CD14-positive monocyte (primary cell): ENCODE measurements at regions not wholly inside any gene's neighbourhood (a gene's known extent, or its start where the extent isn't known, plus 50 kb on each side); places are given as distances from the start of the nearest gene placed in this dataset.

Experiments
- DNase-seq, 3 donors: peaks; one replicate each; pipeline ENCODE4 v3.0.0-alpha.2; 2011 to 2022
- H2AFZ ChIP-seq: 2 replicates; pipeline ENCODE4 v1.6.0; 2012; ENCODE audit warnings: mild to moderate bottlenecking, low read depth, low read length, inconsistent platforms; ENCODE audit not compliant: insufficient read depth, poor library complexity, severe bottlenecking
- H3K27ac ChIP-seq, 2 donors: 1 replicate in 1 of 2; 2 replicates in 1 of 2; pipeline ENCODE4 v1.5.1; 2012 to 2013; ENCODE audit warnings: low read length in 2 of 2, control low read depth in 1 of 2, inconsistent platforms in 1 of 2, low read depth in 1 of 2, mild to moderate bottlenecking in 1 of 2
- H3K27me3 ChIP-seq, 2 donors: one replicate each; pipeline versions ENCODE4 v1.6.0 to v1.6.1; 2011 to 2013; ENCODE audit warnings: low read length in 2 of 2; ENCODE audit not compliant: control insufficient read depth in 2 of 2, insufficient read depth in 2 of 2
- H3K36me3 ChIP-seq, 2 donors: replicated peaks in 1 of 2; 1 replicate in 1 of 2; 2 replicates in 1 of 2; pipeline versions ENCODE4 v1.5.1 to v1.6.1; 2012 to 2013; ENCODE audit warnings: low read length in 2 of 2, control low read depth in 1 of 2, inconsistent platforms in 1 of 2, mild to moderate bottlenecking in 1 of 2; ENCODE audit not compliant: insufficient read depth in 2 of 2, control insufficient read depth in 1 of 2
- H3K4me1 ChIP-seq, 2 donors: 1 replicate in 1 of 2; 2 replicates in 1 of 2; pipeline versions ENCODE4 v1.5.1 to v1.6.1; 2012 to 2013; ENCODE audit warnings: low read length in 2 of 2, control low read depth in 1 of 2, inconsistent platforms in 1 of 2, mild to moderate bottlenecking in 1 of 2, moderate library complexity in 1 of 2; ENCODE audit not compliant: insufficient read depth in 2 of 2, control insufficient read depth in 1 of 2
- H3K4me2 ChIP-seq: replicated peaks from 2 replicates; pipeline ENCODE3; 2012; ENCODE audit warnings: low read length, moderate library complexity, mild to moderate bottlenecking; ENCODE audit not compliant: poor library complexity, severe bottlenecking; ENCODE audit errors: extremely low read depth
- H3K4me3 ChIP-seq, 3 experiments: fragments of 200-600 bp in 1 of 3; sonication (generic) in 1 of 3; replicated peaks in 1 of 3; 1 replicate in 2 of 3; 2 replicates in 1 of 3; pipeline ENCODE4 v1.5.1; 2011 to 2013; ENCODE audit warnings: low read length in 3 of 3, mild to moderate bottlenecking in 3 of 3, control low read depth in 2 of 3, low read depth in 2 of 3, inconsistent platforms in 1 of 3, moderate library complexity in 1 of 3
- H3K79me2 ChIP-seq: 2 replicates; pipeline ENCODE4 v1.6.0; 2012; ENCODE audit warnings: mild to moderate bottlenecking, control low read depth, inconsistent platforms, low read length, moderate library complexity; ENCODE audit not compliant: insufficient read depth
- H3K9ac ChIP-seq: 2 replicates; pipeline ENCODE4 v1.6.0; 2017; ENCODE audit warnings: low read length, mild to moderate bottlenecking; ENCODE audit not compliant: insufficient read depth, poor library complexity, severe bottlenecking
- H3K9me3 ChIP-seq, 2 donors: replicated peaks in 1 of 2; 1 replicate in 1 of 2; 2 replicates in 1 of 2; pipeline versions ENCODE4 v1.5.1 to v1.6.1; 2012 to 2013; ENCODE audit warnings: low read length in 2 of 2, control low read depth in 1 of 2; ENCODE audit not compliant: control insufficient read depth in 1 of 2, insufficient read depth in 1 of 2
- H4K20me1 ChIP-seq: 2 replicates; pipeline ENCODE4 v1.6.0; 2012; ENCODE audit warnings: mild to moderate bottlenecking, low read length, control low read depth, moderate library complexity; ENCODE audit not compliant: insufficient read depth
- H3K27ac Mint-ChIP-seq, 7 donors: one replicate each; pipeline ENCODE4 v1.8.0; 2020; ENCODE audit warnings: mild to moderate bottlenecking in 7 of 7, mixed read lengths in 7 of 7, moderate library complexity in 6 of 7, inconsistent platforms in 2 of 7
- H3K27me3 Mint-ChIP-seq, 3 donors: one replicate each; pipeline ENCODE4 v1.8.0; 2021 to 2022; ENCODE audit warnings: low read depth in 3 of 3, mild to moderate bottlenecking in 3 of 3, mixed read lengths in 3 of 3, moderate library complexity in 3 of 3, inconsistent platforms in 1 of 3
- H3K36me3 Mint-ChIP-seq, 2 donors: one replicate each; pipeline ENCODE4 v1.8.0; 2020; ENCODE audit warnings: mixed read lengths in 2 of 2, inconsistent platforms in 1 of 2, mild to moderate bottlenecking in 1 of 2
- H3K4me1 Mint-ChIP-seq: one replicate; pipeline ENCODE4 v1.8.0; 2020; ENCODE audit warnings: mild to moderate bottlenecking, mixed read lengths
- H3K4me3 Mint-ChIP-seq, 2 donors: one replicate each; pipeline ENCODE4 v1.8.0; 2020; ENCODE audit warnings: mild to moderate bottlenecking in 2 of 2, mixed read lengths in 2 of 2, moderate library complexity in 1 of 2
- H3K9me3 Mint-ChIP-seq, 7 donors: one replicate each; pipeline ENCODE4 v1.8.0; 2020 to 2022; ENCODE audit warnings: mixed read lengths in 7 of 7, mild to moderate bottlenecking in 6 of 7, moderate library complexity in 6 of 7, inconsistent platforms in 2 of 7
- CTCF ChIP-seq: fragments of 200-600 bp; IDR thresholded peaks from one replicate; pipeline ENCODE4 v1.8.0; 2022; ENCODE audit warnings: antibody characterized with exemption, mild to moderate bottlenecking
- WGBS: methylation state at CpG from one replicate; pipeline ENCODE4 v1.1.5; 2013; ENCODE audit warnings: missing lambda C conversion rate; ENCODE audit not compliant: insufficient coverage; 5-methylcytosine and 5-hydroxymethylcytosine counted together
- intact Hi-C, 2 donors: fragments of 100-400 bp; cut with micrococcal nuclease; formaldehyde crosslinking; loops; one replicate each; pipeline versions ENCODE4 v1.15.0 to v1.15.1; 2023

- WGBS: no CpG with 5 or more reads among the region's 2 CpGs
- H3K4me1 Mint-ChIP-seq: no peaks in the 10 kb centered on the region
- Histone ChIP-seq H3K4me1 (no peaks in the 10 kb centered on the region), H3K4me3 (no peak overlapping the region), H3K27me3 (no peaks in the 10 kb centered on the region), H4K20me1 (no peaks in the 10 kb centered on the region), H3K79me2 (no peaks in the 10 kb centered on the region), H3K36me3 (no peaks in the 10 kb centered on the region), H3K4me2 (no peak overlapping the region), H2AFZ (no peak overlapping the region), H3K9ac (no peak overlapping the region), H3K27ac (no peak overlapping the region), H3K9me3 (peaks cover 5 to 10% of the 10 kb centered on the region in 2 donors)
- DNase-seq: no peak
- H3K4me3 Mint-ChIP-seq: no peak overlapping the region
- TF ChIP-seq CTCF: no peak
- intact Hi-C loops: no loop called here
- H3K27ac Mint-ChIP-seq: no peak overlapping the region
- no peaks in the 10 kb centered on the region for H3K36me3 Mint-ChIP-seq
- H3K9me3 Mint-ChIP-seq: peaks cover 0 to 3% (median 1%) of the 10 kb centered on the region in 7 donors
- H3K27me3 Mint-ChIP-seq: peaks cover 0 to 1% (median 0%) of the 10 kb centered on the region in 3 donors
These were observed 191.9 kb upstream of the SORCS1 start for GRCh38 chr10:107356396-107356795.

- H3K4me3 Mint-ChIP-seq: no peak overlapping the region
These were observed 178.2 kb upstream of the SORCS1 start for GRCh38 chr10:107342711-107343110.

More at GRCh38 chr10:107342711-107343110, 178.2 kb upstream of the SORCS1 start:
- Mint-ChIP-seq H3K36me3 (no peaks in the 10 kb centered on the region), H3K4me1 (no peaks in the 10 kb centered on the region), H3K27me3 (no peaks in the 10 kb centered on the region), H3K9me3 (peaks cover 0 to 10% (median 4%) of the 10 kb centered on the region in 7 donors), H3K27ac (no peak overlapping the region)
- no peak for DNase-seq
- no peak overlapping the region for H2AFZ ChIP-seq
- no peaks in the 10 kb centered on the region for H3K4me1 ChIP-seq
- H3K79me2 ChIP-seq: no peaks in the 10 kb centered on the region
- H3K36me3 ChIP-seq: no peaks in the 10 kb centered on the region
- no peak overlapping the region for H3K9ac ChIP-seq
- H4K20me1 ChIP-seq: no peaks in the 10 kb centered on the region
- no peak overlapping the region for H3K4me3 ChIP-seq
- WGBS: no CpG with 5 or more reads among the region's 2 CpGs
- intact Hi-C loops: no loop called here
- H3K27ac ChIP-seq: no peak overlapping the region
- H3K27me3 ChIP-seq: no peaks in the 10 kb centered on the region
- no peak for TF ChIP-seq CTCF
- peaks cover 0 to under 1% of the 10 kb centered on the region in 2 donors for H3K9me3 ChIP-seq
- H3K4me2 ChIP-seq: no peak overlapping the region
